ENCODE measurements at regions not wholly inside any gene's neighbourhood (a gene's known extent, or its start where the extent isn't known, plus 50 kb on each side); places are given as distances from the start of the nearest gene placed in this dataset.
A peak's percentile ranks its signal among the peaks of the same experiment; 100 is the strongest.
"Not testable (repeated sequence)": the region's sequence is repeated elsewhere in the genome, so short reads cannot be mapped to it uniquely, and the experiment has no call there.

DNA sequence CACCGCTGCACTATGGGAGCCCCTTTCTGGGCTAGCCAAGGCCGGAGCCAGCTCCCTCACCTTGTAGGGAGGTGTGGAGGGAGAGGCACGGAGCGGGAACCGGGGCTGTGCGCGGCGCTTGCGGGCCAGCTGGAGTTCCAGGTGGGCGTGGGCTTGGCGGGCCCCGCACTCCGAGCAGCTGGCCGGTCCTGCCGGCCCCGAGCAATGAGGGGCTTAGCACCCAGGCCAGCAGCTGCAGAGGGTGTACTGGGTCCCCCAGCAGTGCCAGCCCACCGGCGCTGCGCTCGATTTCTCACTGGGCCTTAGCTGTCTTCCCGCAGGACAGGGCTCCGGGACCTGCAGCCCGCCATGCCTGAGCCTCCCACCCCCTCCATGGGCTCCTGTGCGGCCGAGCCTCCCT lies 53.3 kb upstream of the NID2 start:
- not testable (repeated sequence) for DNase-seq

DNA sequence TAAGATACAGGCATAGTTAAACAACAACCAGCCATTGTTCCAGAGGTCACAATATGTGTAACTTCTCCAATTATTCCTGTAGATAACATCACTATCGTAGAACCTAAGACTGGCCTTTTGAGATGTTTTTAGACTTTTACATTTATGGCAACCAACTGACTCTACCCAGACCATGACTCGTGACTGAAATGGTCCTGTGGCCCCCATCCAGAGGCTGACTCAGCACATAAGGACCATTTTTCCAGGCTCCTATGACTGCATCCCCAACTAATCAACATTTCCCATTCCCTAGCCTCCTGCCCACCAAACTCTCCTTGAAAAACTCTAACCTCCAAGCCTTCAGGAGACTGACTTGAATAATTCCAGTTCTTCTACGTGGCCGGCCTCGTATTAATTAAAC lies 52.6 kb upstream of the NID2 start:
- DNase-seq: peak; percentile 63

DNA sequence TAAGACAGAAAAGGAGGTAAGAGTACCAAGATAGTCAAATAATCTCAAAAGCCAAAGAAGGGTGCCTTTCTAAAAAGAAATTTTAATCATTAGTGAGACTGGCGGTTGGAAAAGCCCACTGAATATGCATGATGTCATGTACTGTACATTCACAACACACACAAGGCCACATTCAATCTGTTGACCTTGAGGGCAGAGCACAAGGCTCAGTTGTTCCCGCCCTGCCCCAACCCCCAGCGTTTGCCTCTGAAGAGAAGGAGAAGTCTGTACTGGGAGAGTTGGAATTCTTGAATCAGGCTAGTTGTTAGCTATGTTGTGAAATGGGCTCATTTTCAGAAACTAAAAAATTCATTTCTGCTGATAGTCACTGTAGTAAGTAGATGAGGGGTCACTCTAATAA lies 50.2 kb upstream of the NID2 start:
- no peak for DNase-seq
